GOT3 (cell line): ENCODE measurements at regions not wholly inside any gene's neighbourhood (a gene's known extent, or its start where the extent isn't known, plus 50 kb on each side); places are given as distances from the start of the nearest gene placed in this dataset.
"Not testable (repeated sequence)": the region's sequence is repeated elsewhere in the genome, so short reads cannot be mapped to it uniquely, and the experiment has no call there.

ENCODE experiments used
- DNase-seq: peaks from one replicate; lab custom pipeline; 2025; ENCODE audit warnings: mixed read lengths; lab: John Stamatoyannopoulos, UW

- no peak for DNase-seq
Observed at GRCh38 chr5:152456815-152457443, 51.9 kb upstream of the NMUR2 start.

GRCh38 chr5:152462021-152462721, 57.1 kb upstream of the NMUR2 start:
- DNase-seq, result no peak

GRCh38 chr5:152464048-152464447, 59.0 kb upstream of the NMUR2 start:
- DNase-seq, result no peak

- DNase-seq, result no peak
Observed at GRCh38 chr5:152465140-152465539, 60.1 kb upstream of the NMUR2 start.

- no peak for DNase-seq
Observed at GRCh38 chr5:152466085-152466745, 61.1 kb upstream of the NMUR2 start.

GRCh38 chr5:152470167-152470566, 65.1 kb upstream of the NMUR2 start:
- no peak for DNase-seq

- no peak for DNase-seq
Observed at GRCh38 chr5:152472083-152472482, 67.0 kb upstream of the NMUR2 start.

GRCh38 chr5:152474961-152475360, 69.9 kb upstream of the NMUR2 start:
- DNase-seq, result no peak

- no peak for DNase-seq
Observed at GRCh38 chr5:152477536-152477935, 72.5 kb upstream of the NMUR2 start.

GRCh38 chr5:152479866-152480265, 74.8 kb upstream of the NMUR2 start:
- DNase-seq, result not testable (repeated sequence)

- DNase-seq, result not testable (repeated sequence)
Observed at GRCh38 chr5:152480677-152481076, 75.6 kb upstream of the NMUR2 start.

- DNase-seq, result no peak
Observed at GRCh38 chr5:152487130-152487529, 82.1 kb upstream of the NMUR2 start.

GRCh38 chr5:152488869-152489268, 83.8 kb upstream of the NMUR2 start:
- DNase-seq, result no peak

GRCh38 chr5:152499814-152500535, 94.9 kb upstream of the NMUR2 start:
- no peak for DNase-seq

GRCh38 chr5:152501294-152501693, 96.2 kb upstream of the NMUR2 start:
- DNase-seq, result no peak

GRCh38 chr5:152503206-152503605, 98.1 kb upstream of the NMUR2 start:
- DNase-seq, result no peak

- no peak for DNase-seq
Observed at GRCh38 chr5:152505442-152506042, 100.5 kb upstream of the NMUR2 start.

GRCh38 chr5:152511120-152511519, 106.0 kb upstream of the NMUR2 start:
- DNase-seq, result no peak

GRCh38 chr5:152511531-152512132, 106.6 kb upstream of the NMUR2 start:
- DNase-seq, result no peak

GRCh38 chr5:152514827-152515397, 109.8 kb upstream of the NMUR2 start:
- DNase-seq, result no peak

GRCh38 chr5:152523964-152524363, 118.9 kb upstream of the NMUR2 start:
- DNase-seq, result no peak
